Renal cortex interstitium (tissue), 11 donors: ENCODE measurements at regions not wholly inside any gene's neighbourhood (a gene's known extent, or its start where the extent isn't known, plus 50 kb on each side); places are given as distances from the start of the nearest gene placed in this dataset.

Experiments used
- DNase-seq, 11 donors: peaks; one replicate each; pipeline ENCODE4 v3.0.0-alpha.2; 2013; ENCODE audit warnings: low read depth in 9 of 11, low spot score in 4 of 11; ENCODE audit errors: extremely low read depth in 1 of 11

- no peak for DNase-seq
Measured at GRCh38 chr9:134985451-134985850, 67.7 kb upstream of the FCN1 start.

GRCh38 chr9:134986957-134987356 lies 69.2 kb upstream of the FCN1 start:
- DNase-seq: no peak

GRCh38 chr9:134987376-134987775 lies 69.7 kb upstream of the FCN1 start:
- no peak for DNase-seq

- no peak for DNase-seq
Measured at GRCh38 chr9:134987906-134988700, 70.4 kb upstream of the FCN1 start.

- no peak for DNase-seq
Measured at GRCh38 chr9:134988706-134989105, 71.0 kb upstream of the FCN1 start.

GRCh38 chr9:134989206-134990065 lies 71.7 kb upstream of the FCN1 start:
- DNase-seq: no peak

GRCh38 chr9:134991808-134992754 lies 74.4 kb upstream of the FCN1 start:
- DNase-seq: no peak

- DNase-seq: peak in 8 of 11 donors; percentile 14 to 34 (median 32)
Measured at GRCh38 chr9:134992755-134993124, 75.0 kb upstream of the FCN1 start.

GRCh38 chr9:134993416-134993815 lies 75.7 kb upstream of the FCN1 start:
- no peak for DNase-seq

GRCh38 chr9:134993996-134994720 lies 76.4 kb upstream of the FCN1 start:
- DNase-seq: no peak

GRCh38 chr9:134994926-134995791 lies 77.4 kb upstream of the FCN1 start:
- no peak for DNase-seq

- no peak for DNase-seq
Measured at GRCh38 chr9:134995792-134996120, 78.0 kb upstream of the FCN1 start.

- DNase-seq: no peak
Measured at GRCh38 chr9:134996591-134997530, 79.1 kb upstream of the FCN1 start.

GRCh38 chr9:135000647-135001245 lies 83.0 kb upstream of the FCN1 start:
- DNase-seq: no peak

- no peak for DNase-seq
Measured at GRCh38 chr9:135001526-135001925, 83.8 kb upstream of the FCN1 start.

GRCh38 chr9:135002336-135002735 lies 84.6 kb upstream of the FCN1 start:
- no peak for DNase-seq
